NT2/D1 (cell line): ENCODE measurements at regions not wholly inside any gene's neighbourhood (a gene's known extent, or its start where the extent isn't known, plus 50 kb on each side); places are given as distances from the start of the nearest gene placed in this dataset.

Experiments used
- SUZ12 ChIP-seq: IDR thresholded peaks from 2 replicates; pipeline ENCODE4 v1.6.1; 2011; ENCODE audit not compliant: insufficient read length, insufficient read depth; ENCODE audit errors: extremely low read depth
- ZNF274 ChIP-seq: IDR thresholded peaks from 2 replicates; pipeline ENCODE4 v1.6.1; 2011; ENCODE audit warnings: mild to moderate bottlenecking, low read depth, low read length

DNA sequence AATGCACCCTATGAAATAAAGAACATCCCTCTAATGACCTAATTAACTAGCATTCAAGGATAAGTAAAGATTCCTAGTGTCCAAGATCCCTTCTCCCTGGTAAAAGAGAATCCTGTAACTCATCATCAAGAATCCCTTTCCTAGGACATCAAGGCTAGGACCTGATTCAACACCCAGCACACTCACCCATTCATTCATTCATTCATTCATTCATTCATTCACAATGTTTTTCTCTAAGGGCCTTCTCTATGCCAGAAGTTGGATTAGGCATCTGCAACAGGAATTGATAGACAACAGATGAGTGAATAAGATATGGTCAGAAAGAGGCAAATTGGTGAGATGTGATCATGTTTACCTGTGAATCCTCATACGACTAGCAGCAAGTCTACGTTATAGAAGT lies 126.8 kb downstream of the OSR1 start:
- no peak for TF ChIP-seq SUZ12
- no peak for TF ChIP-seq ZNF274
